Keratinocyte (primary cell): ENCODE measurements at regions not wholly inside any gene's neighbourhood (a gene's known extent, or its start where the extent isn't known, plus 50 kb on each side); places are given as distances from the start of the nearest gene placed in this dataset.

Source experiments
- DNase-seq: peaks from one replicate; pipeline ENCODE4 v3.0.0-alpha.2; 2011; ENCODE audit warnings: low read depth, missing footprints, low spot score
- FAIRE-seq: peaks from 2 replicates; lab custom pipeline; 2011; peaks lifted over from hg19 to GRCh38; lab: Jason Lieb, UNC
- H2AFZ ChIP-seq: 2 replicates; pipeline ENCODE4 v1.6.0; 2012; ENCODE audit warnings: low read length, control low read depth, inconsistent platforms; ENCODE audit not compliant: control insufficient read depth
- H3K27ac ChIP-seq: 2 replicates; pipeline ENCODE4 v1.5.1; 2011; ENCODE audit warnings: low read length; ENCODE audit not compliant: control insufficient read depth, insufficient read depth
- H3K27me3 ChIP-seq: 3 replicates; pipeline ENCODE4 v1.6.0; 2011; ENCODE audit warnings: low read length; ENCODE audit not compliant: control insufficient read depth, insufficient read depth; ENCODE audit errors: extremely low read depth
- H3K36me3 ChIP-seq, 2 experiments: 2 replicates in 1 of 2; 3 replicates in 1 of 2; pipeline ENCODE4 v1.5.1; 2011; ENCODE audit warnings: low read length in 2 of 2, mild to moderate bottlenecking in 1 of 2; ENCODE audit not compliant: control insufficient read depth in 2 of 2, insufficient read depth in 2 of 2; ENCODE audit errors: extremely low read depth in 1 of 2
- H3K4me1 ChIP-seq: 3 replicates; pipeline ENCODE4 v1.5.1; 2011; ENCODE audit warnings: low read length; ENCODE audit not compliant: control insufficient read depth, insufficient read depth; ENCODE audit errors: extremely low read depth
- H3K4me2 ChIP-seq: 3 replicates; pipeline ENCODE4 v1.6.0; 2011; ENCODE audit warnings: low read depth, low read length; ENCODE audit not compliant: control insufficient read depth, insufficient read depth; ENCODE audit errors: extremely low read depth
- H3K4me3 ChIP-seq, 3 experiments: fragments of 200-600 bp in 1 of 3; sonication (generic) in 1 of 3; 2 replicates in 2 of 3; 3 replicates in 1 of 3; pipeline ENCODE4 v1.5.1; 2011 to 2016; ENCODE audit warnings: low read length in 3 of 3, mild to moderate bottlenecking in 3 of 3, control low read depth in 2 of 3, inconsistent platforms in 1 of 3, low read depth in 1 of 3, mixed read lengths in 1 of 3, mixed run types in 1 of 3, moderate library complexity in 1 of 3; ENCODE audit not compliant: control insufficient read depth in 2 of 3, insufficient read depth in 2 of 3; ENCODE audit errors: extremely low read depth in 1 of 3
- H3K79me2 ChIP-seq: 2 replicates; pipeline ENCODE4 v1.6.0; 2012; ENCODE audit warnings: low read length; ENCODE audit not compliant: control insufficient read depth, insufficient read depth
- H3K9ac ChIP-seq: 3 replicates; pipeline ENCODE4 v1.6.0; 2011; ENCODE audit warnings: low read length; ENCODE audit not compliant: control insufficient read depth, insufficient read depth; ENCODE audit errors: extremely low read depth
- H3K9me1 ChIP-seq: 3 replicates; pipeline ENCODE4 v1.6.0; 2011; ENCODE audit warnings: low read length; ENCODE audit not compliant: control insufficient read depth, insufficient read depth; ENCODE audit errors: extremely low read depth
- H3K9me3 ChIP-seq: 2 replicates; pipeline ENCODE4 v1.5.1; 2012; ENCODE audit warnings: low read depth, low read length; ENCODE audit not compliant: control insufficient read depth
- H4K20me1 ChIP-seq: 3 replicates; pipeline ENCODE4 v1.6.0; 2011; ENCODE audit warnings: low read length; ENCODE audit not compliant: control insufficient read depth, insufficient read depth; ENCODE audit errors: extremely low read depth
- CTCF ChIP-seq, 3 experiments: IDR thresholded peaks in 1 of 3; conservative IDR thresholded peaks in 1 of 3; optimal IDR thresholded peaks in 1 of 3; 2 replicates in 2 of 3; 3 replicates in 1 of 3; pipeline versions ENCODE3 to v1.5.1; 2011; ENCODE audit warnings: low read length in 3 of 3, mild to moderate bottlenecking in 3 of 3, moderate library complexity in 2 of 3, control low read depth in 1 of 3, inconsistent platforms in 1 of 3; ENCODE audit not compliant: insufficient read depth in 2 of 3; ENCODE audit errors: extremely low read depth in 1 of 3
- EZH2 ChIP-seq: IDR thresholded peaks from one replicate; pipeline ENCODE4 v1.6.1; 2012; ENCODE audit warnings: inconsistent platforms, mild to moderate bottlenecking, low read length, moderate library complexity
- dilution Hi-C: fragments of 300-500 bp; cut with MboI; formaldehyde crosslinking; loops from one replicate; pipeline ENCODE4 v1.7.0; 2020; ENCODE audit warnings: low sequenced_read_pairs; ENCODE audit not compliant: extremely low pct_ligation_motif_present

DNA sequence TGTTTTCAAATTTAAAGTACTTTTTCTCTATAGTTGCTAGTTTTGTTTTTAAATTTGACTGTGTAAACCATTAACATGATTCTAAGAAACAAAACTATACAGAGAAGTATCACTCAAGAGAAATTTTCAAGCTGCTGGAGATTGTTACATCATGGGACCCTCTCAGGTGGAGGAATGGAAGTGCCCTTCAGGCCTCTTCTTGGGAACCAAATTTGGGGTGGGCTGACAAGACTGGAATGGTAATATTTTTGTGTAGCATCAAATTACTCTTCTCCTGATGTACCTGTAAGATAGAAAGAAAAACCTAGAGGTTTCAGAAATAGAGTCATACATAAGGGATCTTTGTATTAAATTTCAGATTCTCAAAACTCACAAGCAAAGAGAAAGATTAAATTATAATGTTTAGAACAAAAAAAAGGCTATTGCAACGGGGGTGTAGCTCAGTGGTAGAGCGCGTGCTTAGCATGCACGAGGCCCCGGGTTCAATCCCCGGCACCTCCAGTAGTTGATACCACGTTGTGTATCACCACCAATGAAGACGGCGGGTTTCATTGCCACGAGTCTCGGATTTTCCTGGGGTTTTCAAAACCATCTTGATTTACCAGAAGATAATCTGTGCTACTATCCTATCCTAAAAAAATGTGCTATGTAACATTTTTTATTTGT, 193.7 kb downstream of the GPX5 start:
- H3K27ac ChIP-seq, result no peak overlapping the region
- H3K27me3 ChIP-seq, result no peaks in the 10 kb centered on the region
- no peaks in the 10 kb centered on the region for H3K79me2 ChIP-seq
- dilution Hi-C loops, result no loop called here
- TF ChIP-seq EZH2 (no peak), CTCF (optimal IDR thresholded peaks at IDR 0.05 in 1 of 3, IDR thresholded peaks at IDR 0.05 in 1 of 3, conservative IDR thresholded peaks at IDR 0.05 in 1 of 3; ENCODE audit: extremely low read depth in 1 of 3, insufficient read depth in 2 of 3, low read length in 3 of 3) (no peak)
- H3K9ac ChIP-seq, result no peak overlapping the region
- no peaks in the 10 kb centered on the region for H4K20me1 ChIP-seq
- H2AFZ ChIP-seq, result no peak overlapping the region
- FAIRE-seq, result no peak
- peak; percentile 58 for DNase-seq
- H3K9me1 ChIP-seq, result no peaks in the 10 kb centered on the region
- no peaks in the 10 kb centered on the region for H3K4me1 ChIP-seq
- no peaks in the 10 kb centered on the region for H3K36me3 ChIP-seq
- H3K9me3 ChIP-seq, result no peaks in the 10 kb centered on the region
- H3K4me3 ChIP-seq, result no peak overlapping the region
- no peak overlapping the region for H3K4me2 ChIP-seq

DNA sequence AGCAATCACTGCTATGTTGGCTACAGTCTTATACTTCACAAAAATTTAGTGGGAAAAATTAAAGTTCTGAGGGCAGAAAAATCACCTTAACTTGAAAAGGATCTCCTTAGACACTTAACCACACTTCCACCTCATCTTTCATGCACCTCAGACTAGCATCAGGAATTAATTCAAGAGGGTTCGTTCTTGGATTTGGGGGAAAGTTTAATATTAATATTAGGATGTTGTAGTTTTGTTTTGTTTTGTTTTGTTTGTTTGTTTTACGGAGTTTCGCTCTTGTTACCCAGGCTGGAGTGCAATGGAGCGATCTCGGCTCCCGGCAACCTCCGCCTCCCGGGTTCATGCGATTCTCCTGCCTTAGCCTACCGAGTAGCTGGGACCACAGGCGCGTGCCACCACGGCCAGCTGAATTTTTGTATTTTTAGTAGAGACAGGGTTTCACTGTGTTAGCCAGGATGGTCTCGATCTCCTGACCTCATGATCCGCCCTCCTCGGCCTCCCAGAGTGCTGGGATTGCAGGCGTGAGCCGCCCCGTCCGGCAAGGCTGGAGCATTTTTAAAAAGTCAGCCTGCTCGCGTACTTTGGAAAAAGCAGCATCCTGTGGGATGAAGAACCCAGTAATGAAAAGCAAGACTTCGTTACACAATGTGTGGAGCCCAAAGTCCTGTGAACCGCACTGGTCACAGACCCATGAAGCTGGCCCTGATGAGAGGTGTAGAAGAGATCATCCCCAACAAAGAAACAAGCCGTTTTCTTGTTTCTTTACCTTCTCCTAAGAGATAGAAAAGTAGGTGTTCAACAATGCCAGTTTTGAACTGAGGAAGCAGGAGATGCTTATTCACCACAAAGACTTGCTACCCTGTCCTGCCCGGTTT, 194.9 kb downstream of the GPX5 start:
- H3K9me3 ChIP-seq, result no peaks in the 10 kb centered on the region
- TF ChIP-seq CTCF (optimal IDR thresholded peaks at IDR 0.05 in 1 of 3, IDR thresholded peaks at IDR 0.05 in 1 of 3, conservative IDR thresholded peaks at IDR 0.05 in 1 of 3; ENCODE audit: extremely low read depth in 1 of 3, insufficient read depth in 2 of 3, low read length in 3 of 3) (no peak), EZH2 (no peak)
- no peaks in the 10 kb centered on the region for H3K36me3 ChIP-seq
- no peaks in the 10 kb centered on the region for H3K27me3 ChIP-seq
- no peak overlapping the region for H3K9ac ChIP-seq
- no peaks in the 10 kb centered on the region for H4K20me1 ChIP-seq
- H2AFZ ChIP-seq, result no peak overlapping the region
- H3K4me1 ChIP-seq, result no peaks in the 10 kb centered on the region
- no peaks in the 10 kb centered on the region for H3K9me1 ChIP-seq
- no peak for DNase-seq
- H3K4me2 ChIP-seq, result no peak overlapping the region
- no peak overlapping the region for H3K4me3 ChIP-seq
- FAIRE-seq, result no peak
- dilution Hi-C loops, result no loop called here
- no peaks in the 10 kb centered on the region for H3K79me2 ChIP-seq
- no peak overlapping the region for H3K27ac ChIP-seq
